Vagina (tissue), 2 donors: ENCODE measurements at regions not wholly inside any gene's neighbourhood (a gene's known extent, or its start where the extent isn't known, plus 50 kb on each side); places are given as distances from the start of the nearest gene placed in this dataset.

Source experiments
- CTCF ChIP-seq, 3 experiments: fragments of 450-650 bp in 2 of 3; fragments of 200-600 bp in 1 of 3; sonication (generic) in 1 of 3; IDR thresholded peaks; one replicate each; pipeline ENCODE4 v1.5.1; 2017 to 2019; ENCODE audit warnings: antibody characterized with exemption in 3 of 3, mild to moderate bottlenecking in 2 of 3, moderate library complexity in 2 of 3
- POLR2AphosphoS5 ChIP-seq, 2 donors: sonication (generic); formaldehyde crosslinking; IDR thresholded peaks; one replicate each; pipeline ENCODE4 v1.9.0; 2017; ENCODE audit warnings: antibody characterized with exemption in 2 of 2, mild to moderate bottlenecking in 2 of 2, low read depth in 1 of 2; ENCODE audit not compliant: insufficient read depth in 1 of 2

GRCh38 chr1:184914149-184914548 lies 60.2 kb downstream of the NIBAN1 start:
- no peak for TF ChIP-seq CTCF (IDR thresholded peaks at IDR 0.05)
- no peak for TF ChIP-seq POLR2AphosphoS5 (IDR thresholded peaks at IDR 0.05; ENCODE audit: insufficient read depth in 1 of 2, low read depth in 1 of 2)
